A549 (cell line): ENCODE measurements at regions not wholly inside any gene's neighbourhood (a gene's known extent, or its start where the extent isn't known, plus 50 kb on each side); places are given as distances from the start of the nearest gene placed in this dataset.

ENCODE experiments used
- CBX2 ChIP-seq: fragments of 200-600 bp; sonication (generic); IDR thresholded peaks from 2 replicates; pipeline ENCODE4 v1.6.1; 2016; ENCODE audit warnings: low read depth, mild to moderate bottlenecking, borderline replicate concordance
- CHD4 ChIP-seq: fragments of 200-600 bp; sonication (generic); IDR thresholded peaks from 2 replicates; pipeline ENCODE4 v1.6.1; 2016; ENCODE audit warnings: antibody characterized with exemption, mild to moderate bottlenecking, borderline replicate concordance
- FOSL2 ChIP-seq, 2 experiments: fragments of 450-650 bp in 1 of 2; fragments of >200 bp in 1 of 2; sonication (Bioruptor Twin) in 1 of 2; formaldehyde crosslinking; IDR thresholded peaks; 2 replicates each; pipeline versions ENCODE4 v1.5.0 to v1.6.1; 2016 to 2020; ENCODE audit warnings: mild to moderate bottlenecking in 1 of 2, moderate library complexity in 1 of 2
- HDAC2 ChIP-seq: fragments of 200-600 bp; sonication (generic); IDR thresholded peaks from 2 replicates; pipeline ENCODE4 v1.6.1; 2016
- JUN ChIP-seq, 2 experiments: fragments of >200 bp; sonication (Bioruptor Twin); formaldehyde crosslinking; IDR thresholded peaks; 2 replicates in 1 of 2; 3 replicates in 1 of 2; pipeline ENCODE4 v1.6.1; 2016 to 2017
- RAD21 ChIP-seq, 2 experiments: fragments of >200 bp in 1 of 2; sonication (Bioruptor Twin) in 1 of 2; formaldehyde crosslinking in 1 of 2; IDR thresholded peaks in 1 of 2; conservative IDR thresholded peaks in 1 of 2; 2 replicates in 1 of 2; 3 replicates in 1 of 2; pipeline ENCODE4 v1.6.1; 2012 to 2018; ENCODE audit warnings: inconsistent platforms in 1 of 2
- RFX5 ChIP-seq: fragments of 450-650 bp; IDR thresholded peaks from 2 replicates; pipeline ENCODE4 v1.7.1; 2014; ENCODE audit warnings: antibody characterized with exemption, mild to moderate bottlenecking, moderate library complexity
- TF ChIP-seq, protein P1 (sequence below): fragments of >200 bp; sonication (Bioruptor Twin); formaldehyde crosslinking; IDR thresholded peaks from 3 replicates; pipeline ENCODE4 v1.5.1; 2016
- TF ChIP-seq, protein P2 (sequence below): IDR thresholded peaks from 2 replicates; pipeline ENCODE4 v1.6.1; 2012
- TF ChIP-seq, protein P3 (sequence below): IDR thresholded peaks from 2 replicates; pipeline ENCODE4 v1.6.1; 2012; ENCODE audit warnings: low read depth, borderline replicate concordance
- TF ChIP-seq, protein P4 (sequence below): IDR thresholded peaks from 2 replicates; pipeline ENCODE4 v1.6.1; 2012

DNA sequence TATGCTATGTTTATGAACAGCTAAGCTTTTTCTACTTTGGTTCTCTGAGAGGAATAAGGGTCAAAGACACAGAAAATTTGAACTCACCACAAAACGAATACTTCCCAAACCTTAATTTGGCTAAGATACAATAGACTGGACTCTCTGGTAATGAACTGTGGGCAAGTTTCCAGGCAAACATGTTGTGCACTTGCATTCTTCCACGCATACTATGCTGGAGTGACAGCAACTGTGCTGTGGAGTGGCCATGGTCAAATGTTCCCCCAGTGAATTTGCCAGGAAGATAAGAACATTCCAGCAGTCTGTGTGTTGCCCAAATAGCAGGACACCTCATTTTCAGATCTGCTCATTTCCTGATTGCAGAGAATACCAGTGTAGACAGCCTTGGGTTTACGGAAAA, 275.3 kb upstream of the IL12B start:
- TF ChIP-seq, protein P1, sequence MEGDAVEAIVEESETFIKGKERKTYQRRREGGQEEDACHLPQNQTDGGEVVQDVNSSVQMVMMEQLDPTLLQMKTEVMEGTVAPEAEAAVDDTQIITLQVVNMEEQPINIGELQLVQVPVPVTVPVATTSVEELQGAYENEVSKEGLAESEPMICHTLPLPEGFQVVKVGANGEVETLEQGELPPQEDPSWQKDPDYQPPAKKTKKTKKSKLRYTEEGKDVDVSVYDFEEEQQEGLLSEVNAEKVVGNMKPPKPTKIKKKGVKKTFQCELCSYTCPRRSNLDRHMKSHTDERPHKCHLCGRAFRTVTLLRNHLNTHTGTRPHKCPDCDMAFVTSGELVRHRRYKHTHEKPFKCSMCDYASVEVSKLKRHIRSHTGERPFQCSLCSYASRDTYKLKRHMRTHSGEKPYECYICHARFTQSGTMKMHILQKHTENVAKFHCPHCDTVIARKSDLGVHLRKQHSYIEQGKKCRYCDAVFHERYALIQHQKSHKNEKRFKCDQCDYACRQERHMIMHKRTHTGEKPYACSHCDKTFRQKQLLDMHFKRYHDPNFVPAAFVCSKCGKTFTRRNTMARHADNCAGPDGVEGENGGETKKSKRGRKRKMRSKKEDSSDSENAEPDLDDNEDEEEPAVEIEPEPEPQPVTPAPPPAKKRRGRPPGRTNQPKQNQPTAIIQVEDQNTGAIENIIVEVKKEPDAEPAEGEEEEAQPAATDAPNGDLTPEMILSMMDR = no peak
- TF ChIP-seq, protein P2, sequence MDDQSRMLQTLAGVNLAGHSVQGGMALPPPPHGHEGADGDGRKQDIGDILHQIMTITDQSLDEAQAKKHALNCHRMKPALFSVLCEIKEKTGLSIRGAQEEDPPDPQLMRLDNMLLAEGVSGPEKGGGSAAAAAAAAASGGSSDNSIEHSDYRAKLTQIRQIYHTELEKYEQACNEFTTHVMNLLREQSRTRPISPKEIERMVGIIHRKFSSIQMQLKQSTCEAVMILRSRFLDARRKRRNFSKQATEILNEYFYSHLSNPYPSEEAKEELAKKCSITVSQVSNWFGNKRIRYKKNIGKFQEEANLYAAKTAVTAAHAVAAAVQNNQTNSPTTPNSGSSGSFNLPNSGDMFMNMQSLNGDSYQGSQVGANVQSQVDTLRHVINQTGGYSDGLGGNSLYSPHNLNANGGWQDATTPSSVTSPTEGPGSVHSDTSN = no peak
- TF ChIP-seq RFX5 = no peak
- TF ChIP-seq CBX2 = no peak
- TF ChIP-seq, protein P3, sequence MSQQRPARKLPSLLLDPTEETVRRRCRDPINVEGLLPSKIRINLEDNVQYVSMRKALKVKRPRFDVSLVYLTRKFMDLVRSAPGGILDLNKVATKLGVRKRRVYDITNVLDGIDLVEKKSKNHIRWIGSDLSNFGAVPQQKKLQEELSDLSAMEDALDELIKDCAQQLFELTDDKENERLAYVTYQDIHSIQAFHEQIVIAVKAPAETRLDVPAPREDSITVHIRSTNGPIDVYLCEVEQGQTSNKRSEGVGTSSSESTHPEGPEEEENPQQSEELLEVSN = no peak
- TF ChIP-seq HDAC2 = no peak
- TF ChIP-seq, protein P4, sequence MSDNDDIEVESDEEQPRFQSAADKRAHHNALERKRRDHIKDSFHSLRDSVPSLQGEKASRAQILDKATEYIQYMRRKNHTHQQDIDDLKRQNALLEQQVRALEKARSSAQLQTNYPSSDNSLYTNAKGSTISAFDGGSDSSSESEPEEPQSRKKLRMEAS = no peak
- no peak for TF ChIP-seq FOSL2 (IDR thresholded peaks at IDR 0.05)
- no peak for TF ChIP-seq FOSL2 (CRISPR knock-in tag; IDR thresholded peaks at IDR 0.05)
- no peak for TF ChIP-seq JUN (IDR thresholded peaks at IDR 0.05)
- TF ChIP-seq CHD4 = no peak
- TF ChIP-seq RAD21 (conservative IDR thresholded peaks at IDR 0.05 in 1 of 2, IDR thresholded peaks at IDR 0.05 in 1 of 2) = no peak
